Frontal cortex (tissue), 3 donors: ENCODE measurements at regions not wholly inside any gene's neighbourhood (a gene's known extent, or its start where the extent isn't known, plus 50 kb on each side); places are given as distances from the start of the nearest gene placed in this dataset.
A peak's percentile ranks its signal among the peaks of the same experiment; 100 is the strongest.
"Not testable (repeated sequence)": the region's sequence is repeated elsewhere in the genome, so short reads cannot be mapped to it uniquely, and the experiment has no call there.

ENCODE experiments used
- DNase-seq, 2 donors: peaks; one replicate each; pipeline ENCODE4 v3.0.0; 2012; ENCODE audit warnings: low spot score in 2 of 2
- FAIRE-seq: peaks from 2 replicates; lab custom pipeline; 2012; peaks lifted over from hg19 to GRCh38; lab: Jason Lieb, UNC
- donor health status: control.
- donor health status: control.
- donor health status: control.

DNA sequence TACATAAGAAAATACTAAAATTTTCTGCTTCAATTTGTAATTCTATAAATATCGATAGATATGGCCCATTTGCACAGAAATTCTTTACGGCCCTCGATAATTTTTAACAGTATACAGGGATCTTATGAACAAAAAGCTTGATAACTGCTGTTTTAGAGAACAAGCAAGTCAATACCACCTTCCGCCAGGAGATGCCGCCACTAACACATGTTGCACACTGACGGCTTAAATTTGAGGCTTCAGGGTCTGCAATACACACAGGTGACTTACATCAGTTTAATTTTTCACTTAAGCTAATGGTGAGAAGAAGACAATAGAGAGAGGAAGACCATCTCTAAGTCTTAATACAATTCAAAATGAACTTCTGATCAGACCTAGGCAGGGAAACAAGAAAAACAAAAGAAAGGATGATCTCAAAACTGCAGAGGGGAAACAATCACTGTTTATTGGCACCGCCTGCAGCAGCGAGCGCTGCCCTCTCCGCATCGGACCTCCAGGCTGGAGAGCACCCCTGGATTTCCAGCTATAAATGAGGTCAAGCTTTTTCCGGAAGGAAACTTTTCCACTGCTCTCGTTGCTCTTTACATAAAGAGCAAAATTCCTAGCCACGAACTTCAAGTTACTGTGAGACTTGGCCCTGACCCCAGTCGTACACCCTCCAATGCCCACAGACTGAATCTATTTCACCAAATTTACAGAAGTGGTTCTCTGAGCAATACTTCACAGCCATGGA, 53.9 kb downstream of the OTOR start:
- peak; percentile 13 for FAIRE-seq
- DNase-seq: peak in 1 of 2 donors; percentile 24

DNA sequence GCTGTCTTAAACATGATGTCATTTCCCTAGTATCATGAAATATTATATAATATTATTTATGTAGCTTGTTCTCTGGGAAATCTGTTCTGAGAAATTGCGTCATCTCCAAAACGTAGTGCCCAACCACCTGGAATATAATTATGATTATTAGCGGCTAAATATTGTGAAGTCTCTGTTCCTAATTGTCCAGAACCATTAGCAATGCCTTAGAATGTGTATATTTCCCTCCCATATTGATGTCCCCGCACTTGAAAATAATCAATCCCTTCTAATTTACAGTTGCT, 54.4 kb downstream of the OTOR start:
- FAIRE-seq (no peak), DNase-seq (no peak)

DNA sequence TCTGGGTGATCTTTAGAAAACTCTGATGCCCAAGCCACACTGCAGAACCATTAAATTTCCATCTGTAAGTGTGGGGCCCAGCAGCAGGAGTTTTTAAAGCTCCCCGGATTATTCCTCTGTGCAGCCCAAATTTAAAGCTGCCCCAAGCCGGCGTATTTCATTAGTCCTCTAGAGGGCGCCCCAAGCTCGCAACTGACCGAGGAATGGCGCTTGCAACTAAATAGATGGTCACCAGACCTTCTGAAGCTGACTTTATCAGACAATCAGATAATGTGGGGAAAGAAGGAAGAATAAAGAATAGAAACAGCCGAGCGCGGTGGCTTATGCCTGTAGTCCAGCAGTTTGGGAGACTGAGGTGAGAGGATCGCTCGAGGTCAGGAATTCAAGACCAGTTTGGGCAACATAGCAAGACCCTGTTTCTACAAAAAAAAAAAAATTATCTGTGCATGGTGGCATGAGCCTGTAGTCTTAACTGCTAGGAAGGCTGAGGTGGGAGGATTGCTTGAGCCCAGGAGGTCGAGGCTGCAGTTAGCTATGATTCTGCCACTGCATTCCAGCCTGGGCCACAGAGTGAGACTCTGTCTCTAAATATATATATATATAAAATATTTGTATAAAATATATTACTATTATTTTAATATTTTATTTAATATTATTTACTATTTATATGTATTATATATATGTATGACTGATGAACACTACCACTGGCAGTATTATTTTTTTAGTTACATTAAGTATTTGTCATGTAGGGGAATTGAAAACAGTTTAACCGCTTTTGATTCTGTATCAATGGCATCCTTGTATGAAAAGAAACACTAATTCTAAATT, 56.0 kb downstream of the OTOR start:
- FAIRE-seq: no peak
- DNase-seq: peak in 1 of 2 donors; percentile 32

DNA sequence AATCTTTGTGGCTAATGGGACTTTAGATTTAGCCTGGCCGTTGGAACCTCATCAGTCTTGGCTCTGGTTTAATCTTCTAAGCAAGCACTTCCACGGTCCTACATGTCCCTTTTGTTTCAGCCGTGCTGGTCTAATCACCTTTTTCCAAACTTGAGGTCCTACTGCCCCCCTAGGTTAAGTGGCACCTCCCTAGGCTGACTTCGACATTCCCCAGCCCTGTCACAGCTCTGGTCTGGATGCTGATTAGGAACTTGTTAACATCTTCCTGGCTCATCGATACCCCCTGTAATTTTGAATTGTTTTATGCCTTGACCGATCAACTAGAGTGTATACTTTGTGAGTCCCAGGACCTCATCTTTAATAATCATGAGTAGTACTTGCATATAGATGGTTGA, 56.6 kb downstream of the OTOR start:
- FAIRE-seq: no peak
- no peak for DNase-seq

DNA sequence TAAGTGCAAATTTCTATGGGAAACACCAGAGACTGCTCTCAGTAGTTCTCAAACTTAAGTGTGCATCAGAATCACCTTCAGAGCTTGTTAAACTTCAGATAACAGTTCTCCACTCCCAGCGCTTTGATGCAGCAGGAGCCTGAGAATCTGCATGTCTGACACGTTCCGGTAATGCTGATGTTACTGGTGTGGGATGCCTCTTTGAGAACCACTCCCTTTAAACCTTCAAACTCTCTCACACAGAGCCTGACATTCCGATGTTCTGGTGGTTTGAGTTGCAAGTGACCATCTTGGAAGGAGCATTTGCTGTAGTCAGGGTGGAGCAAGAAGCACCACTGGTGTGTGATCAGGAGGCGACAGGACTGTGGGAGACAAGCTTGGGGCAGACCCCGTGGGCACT, 57.9 kb downstream of the OTOR start:
- DNase-seq (no peak), FAIRE-seq (no peak)

DNA sequence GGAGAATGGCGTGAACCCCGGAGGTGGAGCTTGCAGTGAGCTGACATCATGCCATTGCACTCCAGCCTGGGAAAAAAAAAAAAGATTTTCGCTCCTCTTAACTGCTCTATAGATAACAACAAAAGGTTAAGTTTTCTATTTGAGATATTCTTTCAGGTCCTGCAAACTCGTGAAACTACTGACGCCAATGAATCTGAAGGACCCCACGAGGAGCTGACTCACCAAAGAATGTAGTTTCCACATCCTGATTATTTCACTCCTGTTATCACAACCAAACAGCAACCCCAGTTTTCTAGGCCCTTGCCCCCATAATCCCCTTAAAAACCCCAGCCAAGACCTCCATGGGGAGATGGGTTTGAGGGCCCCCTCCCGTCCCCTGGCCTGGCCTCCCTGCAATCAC, 58.7 kb downstream of the OTOR start:
- no peak for DNase-seq
- no peak for FAIRE-seq

DNA sequence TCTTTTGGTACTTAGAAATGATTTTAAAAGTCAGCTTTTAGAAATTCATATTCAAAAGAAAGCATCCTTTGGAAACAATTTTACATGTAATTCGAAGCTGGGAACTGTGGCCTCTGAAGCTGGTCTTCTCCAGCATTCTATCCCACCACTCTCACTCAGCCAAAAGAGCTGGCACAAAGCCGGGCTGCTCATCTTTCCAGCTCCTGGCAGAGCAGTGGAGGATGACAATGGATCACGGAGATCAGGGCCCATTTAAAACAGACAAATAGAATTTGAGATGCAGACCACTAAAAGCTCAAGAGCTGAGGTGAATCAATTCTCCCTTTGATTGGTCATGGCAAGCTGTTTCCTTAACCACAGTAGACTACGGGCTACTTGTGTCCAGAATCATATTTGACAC, 60.6 kb downstream of the OTOR start:
- no peak for FAIRE-seq
- no peak for DNase-seq

DNA sequence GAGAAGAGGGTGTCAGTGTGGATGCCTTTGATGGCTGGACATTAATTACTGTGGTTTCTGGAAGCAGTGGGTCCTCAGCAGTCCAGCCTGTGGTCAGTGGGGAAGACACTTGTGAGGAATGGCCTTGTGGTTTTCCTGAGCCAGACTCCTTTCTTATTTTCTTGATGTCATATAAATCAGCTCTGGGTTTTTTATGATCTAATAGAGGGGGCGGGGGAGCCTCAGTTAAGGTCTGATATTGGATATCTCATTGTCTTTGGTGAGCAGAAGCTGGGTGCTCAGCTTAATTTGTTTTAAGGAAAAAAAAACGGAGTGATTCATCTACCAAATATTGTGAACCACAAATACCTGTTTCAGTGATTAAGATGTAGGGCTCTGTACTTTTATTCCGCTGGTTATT, 62.1 kb downstream of the OTOR start:
- FAIRE-seq (no peak), DNase-seq (no peak)

DNA sequence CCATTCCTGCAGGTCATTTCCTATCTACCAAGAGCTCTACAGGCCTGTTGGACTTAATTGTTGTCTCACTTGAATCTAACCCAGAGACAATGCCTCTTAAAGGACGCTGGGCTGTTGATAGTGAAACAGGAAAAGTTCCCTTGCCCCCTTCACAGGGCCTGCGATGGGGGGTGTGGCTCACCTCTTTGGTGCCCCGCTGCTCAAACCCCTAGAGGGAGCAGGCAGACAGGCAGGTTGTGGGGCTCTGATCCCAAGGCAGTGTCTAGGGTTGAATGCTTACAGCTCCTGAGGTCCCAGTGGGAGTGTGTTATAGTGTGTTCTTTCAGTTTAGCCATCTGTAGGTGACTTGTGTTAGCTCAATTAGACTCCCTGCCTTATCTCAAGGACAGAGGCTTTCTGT, 68.0 kb downstream of the OTOR start:
- DNase-seq (no peak), FAIRE-seq (no peak)

DNA sequence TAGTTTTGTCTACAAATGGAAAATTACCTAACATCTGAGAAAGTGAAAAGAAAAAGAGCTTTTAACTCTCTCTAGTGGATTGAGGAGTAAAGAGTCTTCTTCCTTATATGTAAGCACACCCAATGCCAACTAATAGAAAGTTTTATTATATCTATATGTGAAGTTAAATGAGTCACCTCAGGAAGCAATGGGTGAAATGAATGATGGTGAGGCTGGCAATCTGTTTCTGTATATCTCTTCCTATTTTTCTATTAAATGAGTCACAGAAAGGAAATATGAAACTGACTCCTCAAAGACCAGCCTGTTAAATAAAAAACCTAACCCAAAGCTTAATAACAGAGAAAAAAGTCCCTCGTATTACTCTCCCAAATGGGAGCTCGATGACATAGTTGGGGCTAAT, 71.3 kb downstream of the OTOR start:
- DNase-seq (no peak), FAIRE-seq (no peak)

DNA sequence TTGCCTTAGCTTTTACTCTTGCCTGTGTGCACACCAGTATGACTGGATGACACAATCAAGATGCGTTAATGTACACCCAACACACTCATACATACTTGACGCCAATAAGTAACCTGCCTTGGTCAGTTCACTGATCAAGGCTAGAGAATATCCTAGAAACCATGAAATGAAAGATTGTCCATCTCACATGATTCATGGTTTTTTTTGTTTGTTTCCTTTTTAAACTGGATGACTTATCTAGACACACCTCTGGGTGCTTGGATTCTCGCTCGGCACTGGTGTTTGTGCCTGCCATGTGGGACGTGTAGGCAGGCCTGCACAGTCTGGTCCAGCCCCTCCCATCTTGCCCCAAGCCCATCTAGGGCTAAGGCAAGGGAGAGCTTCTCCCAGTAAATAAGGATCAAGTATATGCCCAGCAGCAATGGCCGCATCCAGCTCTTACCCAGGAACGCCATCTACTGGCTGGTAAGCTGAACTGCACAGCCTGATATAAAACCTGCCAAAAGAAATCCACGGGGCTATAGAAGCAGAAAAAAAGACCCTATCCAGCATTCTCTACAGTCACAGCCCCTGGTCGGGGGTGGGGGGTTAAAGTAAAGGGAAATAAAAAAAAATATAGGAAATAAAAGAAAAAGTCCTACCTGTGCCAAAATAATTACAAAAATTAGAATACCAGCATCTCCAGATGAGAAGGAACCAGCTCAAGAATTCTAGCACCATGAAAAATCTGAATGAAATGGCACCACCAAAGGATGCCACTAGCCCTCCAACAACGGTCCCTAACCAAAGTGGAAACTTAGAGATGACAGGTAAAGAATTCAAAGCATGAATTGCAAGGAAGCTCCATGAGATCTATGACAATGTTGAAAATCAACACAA, 73.3 kb downstream of the OTOR start:
- no peak for FAIRE-seq

DNA sequence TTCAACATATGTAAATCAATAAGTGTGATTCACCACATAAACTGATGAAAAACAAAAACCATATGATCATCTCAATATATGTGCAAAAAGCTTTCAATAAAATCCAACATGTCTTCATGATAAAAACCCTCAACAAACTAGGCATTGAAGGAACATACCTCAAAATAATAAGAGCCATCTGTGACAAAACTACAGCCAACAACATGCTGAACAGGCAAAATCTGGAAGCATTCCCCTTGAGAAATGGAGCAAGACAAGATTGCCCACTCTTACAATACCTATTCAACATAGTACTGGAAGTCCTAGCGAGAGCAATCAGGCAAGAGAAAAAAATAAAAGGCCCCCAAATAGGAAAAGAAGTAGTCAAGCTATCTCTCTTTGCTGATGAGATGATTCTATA, 76.5 kb downstream of the OTOR start:
- no peak for DNase-seq

More for the DNA sequence above, 73.3 kb downstream of the OTOR start:
- DNase-seq: no peak

DNA sequence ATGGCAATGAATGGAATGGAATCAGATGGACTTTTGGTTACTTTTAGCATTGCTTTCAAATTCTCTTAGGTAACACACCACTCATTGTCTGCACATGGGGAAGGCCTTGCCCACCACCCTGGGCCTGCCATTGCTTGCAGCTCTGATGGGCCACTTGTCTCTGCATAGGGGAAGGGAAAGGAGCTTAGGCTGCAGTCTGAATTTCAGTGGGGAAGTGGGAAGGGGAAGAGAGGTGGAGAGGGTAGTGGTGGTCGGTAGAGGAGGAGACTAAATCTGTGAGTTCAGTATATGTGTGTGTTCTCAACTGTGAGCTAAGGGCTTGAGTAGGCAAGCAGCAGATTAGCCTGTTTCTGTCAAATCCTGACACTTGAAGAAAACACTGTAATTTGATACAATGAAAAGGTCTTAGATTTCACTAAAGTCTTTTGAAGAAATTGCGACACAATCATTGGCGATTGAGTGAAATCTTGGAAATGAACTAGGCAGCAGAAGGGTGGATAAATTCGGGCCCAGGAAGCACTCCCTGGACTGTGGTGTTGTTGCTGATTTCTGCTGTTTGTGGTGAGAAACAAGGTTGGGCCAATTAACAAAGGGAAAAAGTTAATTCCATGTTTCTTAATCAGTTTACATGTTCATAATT, 80.6 kb downstream of the OTOR start:
- FAIRE-seq (no peak), DNase-seq (no peak)

More for the DNA sequence above, 76.5 kb downstream of the OTOR start:
- FAIRE-seq: no peak

DNA sequence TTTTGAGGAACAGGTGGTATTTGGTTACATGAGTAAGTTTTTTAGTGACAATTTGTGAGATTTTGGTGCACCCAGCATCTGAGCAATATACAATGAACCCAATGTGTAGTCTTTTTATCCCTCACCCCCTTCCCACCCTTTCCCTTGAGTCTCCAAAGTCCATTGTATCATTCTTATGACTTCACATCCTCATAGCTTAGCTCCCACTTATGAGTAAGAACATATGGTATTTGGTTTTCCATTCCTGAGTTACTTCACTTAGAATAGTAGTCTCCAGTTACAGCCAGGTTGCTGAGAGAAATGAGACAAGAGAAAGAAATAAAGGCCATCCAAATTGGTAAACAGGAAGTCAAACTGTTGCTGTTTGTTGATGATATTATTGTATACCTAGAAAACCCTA, 87.5 kb downstream of the OTOR start:
- FAIRE-seq: not testable (repeated sequence)

DNA sequence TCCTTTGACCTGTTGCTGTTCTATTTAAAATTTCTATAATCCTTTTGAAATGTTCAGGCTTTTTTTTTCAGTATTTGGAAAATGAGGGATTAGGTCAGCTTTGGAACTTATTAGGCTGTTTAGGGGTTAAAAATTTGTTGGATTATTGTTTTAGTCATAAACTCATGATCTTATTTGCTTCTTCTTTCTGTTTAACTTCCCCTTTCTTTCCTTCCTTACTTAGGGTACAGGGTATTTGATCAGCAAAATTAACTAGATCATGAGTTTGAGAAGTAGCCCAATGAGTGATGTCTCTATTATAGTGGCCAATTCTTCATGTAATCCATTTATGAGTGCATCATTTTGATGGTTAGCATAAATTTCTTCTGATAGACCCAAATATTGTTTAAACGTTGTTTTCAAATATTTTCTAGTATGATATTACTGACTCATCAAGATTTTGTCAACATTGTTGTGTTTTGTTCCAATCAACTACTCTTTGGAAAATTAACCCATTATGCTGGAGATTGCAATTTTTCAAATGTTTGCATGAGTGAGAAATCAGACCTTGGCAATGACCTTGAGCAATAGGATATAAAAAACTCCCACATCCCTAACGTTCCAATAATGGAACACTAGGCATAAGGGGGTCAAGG, 94.4 kb downstream of the OTOR start:
- FAIRE-seq (no peak), DNase-seq (no peak)

More for the DNA sequence above, 87.5 kb downstream of the OTOR start:
- not testable (repeated sequence) for DNase-seq

DNA sequence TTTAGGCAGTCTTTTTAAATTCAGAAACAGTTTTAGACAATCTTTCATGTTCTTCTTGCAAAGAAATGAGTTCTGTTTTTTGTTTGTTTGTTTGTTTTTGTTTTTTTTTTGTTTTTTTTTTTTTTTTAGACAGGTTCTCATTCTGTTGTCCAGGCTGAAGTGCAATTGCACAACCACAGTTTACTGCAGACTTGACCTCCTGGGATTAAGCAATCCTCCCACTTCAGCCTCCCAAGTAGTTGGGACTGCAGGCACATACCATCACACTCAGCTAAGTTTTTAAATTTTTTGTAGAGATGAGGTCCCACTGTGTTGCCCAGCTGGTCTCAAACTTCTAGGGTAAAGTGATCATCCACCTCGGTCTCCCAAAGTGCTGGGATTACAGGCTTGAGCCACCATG, 96.2 kb downstream of the OTOR start:
- no peak for FAIRE-seq

DNA sequence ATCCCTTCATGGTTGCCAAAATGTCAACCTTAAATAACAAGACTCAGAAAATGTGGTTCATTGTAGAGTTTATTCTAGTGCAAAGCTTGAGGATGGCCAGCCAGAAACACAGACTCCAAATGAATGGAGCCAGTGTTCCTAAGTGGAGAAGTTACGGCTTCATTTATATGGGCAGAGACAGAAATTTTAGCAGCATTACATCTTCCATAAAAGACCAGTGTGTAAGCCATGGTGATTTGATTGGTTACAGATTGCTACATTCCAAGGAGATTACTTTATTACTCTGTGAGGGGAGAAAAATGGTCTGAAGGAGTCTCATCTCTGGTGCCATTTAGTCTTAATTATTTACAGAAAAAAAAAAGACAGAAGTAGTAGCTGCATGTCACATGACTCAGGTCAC, 97.8 kb downstream of the OTOR start:
- FAIRE-seq (no peak), DNase-seq (no peak)

More for the DNA sequence above, 96.2 kb downstream of the OTOR start:
- no peak for DNase-seq

DNA sequence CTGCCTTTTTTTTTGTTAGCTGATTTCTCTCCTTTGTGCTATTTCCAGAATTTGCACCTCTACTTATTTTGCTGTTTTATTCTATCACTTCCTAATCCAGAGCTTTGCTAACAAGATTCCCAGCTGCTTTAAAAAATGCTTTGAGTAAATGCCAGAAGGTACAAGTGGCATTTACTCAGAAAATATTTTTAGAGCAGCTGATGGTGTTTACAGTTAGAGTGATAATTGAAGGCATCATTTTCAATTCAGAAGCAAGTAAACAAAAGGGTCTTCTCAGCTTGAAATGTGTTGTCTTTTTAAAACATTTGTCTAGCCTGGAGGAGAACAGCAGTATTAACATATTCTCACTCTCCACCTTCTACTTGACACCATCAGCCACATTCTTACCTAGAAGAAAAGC, 99.9 kb downstream of the OTOR start:
- FAIRE-seq (no peak), DNase-seq (no peak)

DNA sequence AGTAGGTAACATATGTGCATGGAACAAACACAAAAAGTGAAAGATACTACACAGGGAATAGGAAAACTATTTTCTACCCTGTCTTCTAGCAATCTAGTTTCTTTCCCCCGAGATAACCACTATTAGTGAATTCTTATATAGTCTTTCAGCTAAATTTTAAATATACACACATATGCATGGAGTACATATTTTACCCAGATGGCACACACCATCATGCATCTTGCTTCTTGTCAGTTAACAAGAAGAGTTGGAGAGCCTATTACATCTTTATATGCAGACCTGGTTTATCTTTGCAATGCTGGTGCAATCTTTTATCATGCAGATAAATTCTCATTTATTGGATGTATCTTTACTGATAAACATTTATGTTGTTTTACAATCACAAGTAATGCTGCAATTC, 100.4 kb downstream of the OTOR start:
- DNase-seq (no peak), FAIRE-seq (no peak)

DNA sequence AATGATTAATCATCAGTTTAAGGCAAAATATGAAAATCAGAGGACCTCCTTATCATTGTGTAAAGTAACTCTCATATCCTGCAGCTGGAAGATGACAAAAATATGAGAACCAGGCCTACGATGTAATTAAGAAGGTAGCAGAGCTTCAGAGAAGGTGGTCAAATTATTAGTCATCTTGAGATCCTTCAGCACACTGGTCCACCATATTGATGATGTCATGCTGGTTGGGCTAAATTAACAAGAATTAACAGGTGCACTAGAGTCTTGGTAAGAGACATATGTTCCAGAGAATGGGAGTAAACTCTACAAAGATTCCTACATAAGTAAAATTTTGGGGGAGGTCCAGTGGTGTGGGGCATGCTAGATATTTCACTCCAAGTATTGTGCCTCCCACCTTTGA, 112.8 kb downstream of the OTOR start:
- DNase-seq (no peak), FAIRE-seq (no peak)
